ENCODE measurements at regions not wholly inside any gene's neighbourhood (a gene's known extent, or its start where the extent isn't known, plus 50 kb on each side); places are given as distances from the start of the nearest gene placed in this dataset.

- H3K4me1 ChIP-seq (ENCODE audit: control insufficient read depth, insufficient read depth, low read length): no peaks in the 10 kb centered on the region
- no peaks in the 10 kb centered on the region for H3K27me3 ChIP-seq (ENCODE audit: control insufficient read depth, insufficient read depth, low read length)
- H3K9me3 ChIP-seq (ENCODE audit: control insufficient read depth, insufficient read depth, low read length): no peaks in the 10 kb centered on the region
- no peaks in the 10 kb centered on the region for H3K36me3 ChIP-seq (ENCODE audit: control insufficient read depth, insufficient read depth, low read length)
- H3K9ac ChIP-seq (ENCODE audit: low read depth, low read length): no peak overlapping the region
- no peak overlapping the region for H3K4me3 ChIP-seq (ENCODE audit: low read depth, low read length)
Observed at GRCh38 chr2:116329280-116329679, 1485.2 kb upstream of the DDX18 start.

GRCh38 chr2:116340690-116341089 lies 1473.8 kb upstream of the DDX18 start:
- Histone ChIP-seq H3K4me1 (ENCODE audit: control insufficient read depth, insufficient read depth, low read length) (no peaks in the 10 kb centered on the region), H3K36me3 (ENCODE audit: control insufficient read depth, insufficient read depth, low read length) (no peaks in the 10 kb centered on the region), H3K4me3 (ENCODE audit: low read depth, low read length) (no peak overlapping the region), H3K9ac (ENCODE audit: low read depth, low read length) (no peak overlapping the region), H3K27me3 (ENCODE audit: control insufficient read depth, insufficient read depth, low read length) (no peaks in the 10 kb centered on the region), H3K9me3 (ENCODE audit: control insufficient read depth, insufficient read depth, low read length) (no peaks in the 10 kb centered on the region)

- no peaks in the 10 kb centered on the region for H3K27me3 ChIP-seq (ENCODE audit: control insufficient read depth, insufficient read depth, low read length)
- no peak overlapping the region for H3K4me3 ChIP-seq (ENCODE audit: low read depth, low read length)
- H3K9ac ChIP-seq (ENCODE audit: low read depth, low read length): no peak overlapping the region
- H3K9me3 ChIP-seq (ENCODE audit: control insufficient read depth, insufficient read depth, low read length): no peaks in the 10 kb centered on the region
- no peaks in the 10 kb centered on the region for H3K36me3 ChIP-seq (ENCODE audit: control insufficient read depth, insufficient read depth, low read length)
- no peaks in the 10 kb centered on the region for H3K4me1 ChIP-seq (ENCODE audit: control insufficient read depth, insufficient read depth, low read length)
Observed at GRCh38 chr2:116366212-116366611, 1448.3 kb upstream of the DDX18 start.

GRCh38 chr2:116378786-116379185 lies 1435.7 kb upstream of the DDX18 start:
- Histone ChIP-seq H3K27me3 (ENCODE audit: control insufficient read depth, insufficient read depth, low read length) (no peaks in the 10 kb centered on the region), H3K9me3 (ENCODE audit: control insufficient read depth, insufficient read depth, low read length) (no peaks in the 10 kb centered on the region), H3K9ac (ENCODE audit: low read depth, low read length) (no peak overlapping the region), H3K4me1 (ENCODE audit: control insufficient read depth, insufficient read depth, low read length) (no peaks in the 10 kb centered on the region), H3K36me3 (ENCODE audit: control insufficient read depth, insufficient read depth, low read length) (no peaks in the 10 kb centered on the region), H3K4me3 (ENCODE audit: low read depth, low read length) (no peak overlapping the region)

- Histone ChIP-seq H3K4me1 (ENCODE audit: control insufficient read depth, insufficient read depth, low read length) (no peaks in the 10 kb centered on the region), H3K36me3 (ENCODE audit: control insufficient read depth, insufficient read depth, low read length) (no peaks in the 10 kb centered on the region), H3K27me3 (ENCODE audit: control insufficient read depth, insufficient read depth, low read length) (no peaks in the 10 kb centered on the region), H3K9ac (ENCODE audit: low read depth, low read length) (no peak overlapping the region), H3K9me3 (ENCODE audit: control insufficient read depth, insufficient read depth, low read length) (no peaks in the 10 kb centered on the region), H3K4me3 (ENCODE audit: low read depth, low read length) (no peak overlapping the region)
Observed at GRCh38 chr2:116411211-116411610, 1403.3 kb upstream of the DDX18 start.

GRCh38 chr2:116413659-116414058 lies 1400.8 kb upstream of the DDX18 start:
- no peaks in the 10 kb centered on the region for H3K27me3 ChIP-seq (ENCODE audit: control insufficient read depth, insufficient read depth, low read length)
- no peaks in the 10 kb centered on the region for H3K9me3 ChIP-seq (ENCODE audit: control insufficient read depth, insufficient read depth, low read length)
- H3K9ac ChIP-seq (ENCODE audit: low read depth, low read length): no peak overlapping the region
- H3K4me1 ChIP-seq (ENCODE audit: control insufficient read depth, insufficient read depth, low read length): no peaks in the 10 kb centered on the region
- no peaks in the 10 kb centered on the region for H3K36me3 ChIP-seq (ENCODE audit: control insufficient read depth, insufficient read depth, low read length)
- no peak overlapping the region for H3K4me3 ChIP-seq (ENCODE audit: low read depth, low read length)

- Histone ChIP-seq H3K9me3 (ENCODE audit: control insufficient read depth, insufficient read depth, low read length) (no peaks in the 10 kb centered on the region), H3K36me3 (ENCODE audit: control insufficient read depth, insufficient read depth, low read length) (no peaks in the 10 kb centered on the region), H3K4me1 (ENCODE audit: control insufficient read depth, insufficient read depth, low read length) (no peaks in the 10 kb centered on the region), H3K9ac (ENCODE audit: low read depth, low read length) (no peak overlapping the region), H3K27me3 (ENCODE audit: control insufficient read depth, insufficient read depth, low read length) (no peaks in the 10 kb centered on the region), H3K4me3 (ENCODE audit: low read depth, low read length) (no peak overlapping the region)
Observed at GRCh38 chr2:116416731-116417377, 1397.6 kb upstream of the DDX18 start.

- H3K9ac ChIP-seq (ENCODE audit: low read depth, low read length): no peak overlapping the region
- H3K27me3 ChIP-seq (ENCODE audit: control insufficient read depth, insufficient read depth, low read length): no peaks in the 10 kb centered on the region
- H3K4me3 ChIP-seq (ENCODE audit: low read depth, low read length): no peak overlapping the region
- no peaks in the 10 kb centered on the region for H3K4me1 ChIP-seq (ENCODE audit: control insufficient read depth, insufficient read depth, low read length)
- H3K36me3 ChIP-seq (ENCODE audit: control insufficient read depth, insufficient read depth, low read length): no peaks in the 10 kb centered on the region
- no peaks in the 10 kb centered on the region for H3K9me3 ChIP-seq (ENCODE audit: control insufficient read depth, insufficient read depth, low read length)
Observed at GRCh38 chr2:116435648-116436047, 1378.8 kb upstream of the DDX18 start.

- no peaks in the 10 kb centered on the region for H3K27me3 ChIP-seq (ENCODE audit: control insufficient read depth, insufficient read depth, low read length)
- H3K9me3 ChIP-seq (ENCODE audit: control insufficient read depth, insufficient read depth, low read length): no peaks in the 10 kb centered on the region
- H3K4me3 ChIP-seq (ENCODE audit: low read depth, low read length): no peak overlapping the region
- no peaks in the 10 kb centered on the region for H3K4me1 ChIP-seq (ENCODE audit: control insufficient read depth, insufficient read depth, low read length)
- H3K36me3 ChIP-seq (ENCODE audit: control insufficient read depth, insufficient read depth, low read length): no peaks in the 10 kb centered on the region
- no peak overlapping the region for H3K9ac ChIP-seq (ENCODE audit: low read depth, low read length)
Observed at GRCh38 chr2:116440104-116440653, 1374.3 kb upstream of the DDX18 start.

GRCh38 chr2:116442418-116442817 lies 1372.1 kb upstream of the DDX18 start:
- no peaks in the 10 kb centered on the region for H3K9me3 ChIP-seq (ENCODE audit: control insufficient read depth, insufficient read depth, low read length)
- no peaks in the 10 kb centered on the region for H3K36me3 ChIP-seq (ENCODE audit: control insufficient read depth, insufficient read depth, low read length)
- no peaks in the 10 kb centered on the region for H3K4me1 ChIP-seq (ENCODE audit: control insufficient read depth, insufficient read depth, low read length)
- H3K9ac ChIP-seq (ENCODE audit: low read depth, low read length): no peak overlapping the region
- no peaks in the 10 kb centered on the region for H3K27me3 ChIP-seq (ENCODE audit: control insufficient read depth, insufficient read depth, low read length)
- no peak overlapping the region for H3K4me3 ChIP-seq (ENCODE audit: low read depth, low read length)

- H3K4me1 ChIP-seq (ENCODE audit: control insufficient read depth, insufficient read depth, low read length): no peaks in the 10 kb centered on the region
- H3K4me3 ChIP-seq (ENCODE audit: low read depth, low read length): no peak overlapping the region
- no peaks in the 10 kb centered on the region for H3K27me3 ChIP-seq (ENCODE audit: control insufficient read depth, insufficient read depth, low read length)
- no peaks in the 10 kb centered on the region for H3K36me3 ChIP-seq (ENCODE audit: control insufficient read depth, insufficient read depth, low read length)
- H3K9me3 ChIP-seq (ENCODE audit: control insufficient read depth, insufficient read depth, low read length): no peaks in the 10 kb centered on the region
- no peak overlapping the region for H3K9ac ChIP-seq (ENCODE audit: low read depth, low read length)
Observed at GRCh38 chr2:116444256-116444872, 1370.1 kb upstream of the DDX18 start.

- H3K36me3 ChIP-seq (ENCODE audit: control insufficient read depth, insufficient read depth, low read length): no peaks in the 10 kb centered on the region
- H3K4me3 ChIP-seq (ENCODE audit: low read depth, low read length): no peak overlapping the region
- no peaks in the 10 kb centered on the region for H3K9me3 ChIP-seq (ENCODE audit: control insufficient read depth, insufficient read depth, low read length)
- no peak overlapping the region for H3K9ac ChIP-seq (ENCODE audit: low read depth, low read length)
- H3K27me3 ChIP-seq (ENCODE audit: control insufficient read depth, insufficient read depth, low read length): no peaks in the 10 kb centered on the region
- no peaks in the 10 kb centered on the region for H3K4me1 ChIP-seq (ENCODE audit: control insufficient read depth, insufficient read depth, low read length)
Observed at GRCh38 chr2:116450990-116451389, 1363.5 kb upstream of the DDX18 start.

All from iPS-15b (cell line).